ENCODE measurements at regions not wholly inside any gene's neighbourhood (a gene's known extent, or its start where the extent isn't known, plus 50 kb on each side); places are given as distances from the start of the nearest gene placed in this dataset.

DNA sequence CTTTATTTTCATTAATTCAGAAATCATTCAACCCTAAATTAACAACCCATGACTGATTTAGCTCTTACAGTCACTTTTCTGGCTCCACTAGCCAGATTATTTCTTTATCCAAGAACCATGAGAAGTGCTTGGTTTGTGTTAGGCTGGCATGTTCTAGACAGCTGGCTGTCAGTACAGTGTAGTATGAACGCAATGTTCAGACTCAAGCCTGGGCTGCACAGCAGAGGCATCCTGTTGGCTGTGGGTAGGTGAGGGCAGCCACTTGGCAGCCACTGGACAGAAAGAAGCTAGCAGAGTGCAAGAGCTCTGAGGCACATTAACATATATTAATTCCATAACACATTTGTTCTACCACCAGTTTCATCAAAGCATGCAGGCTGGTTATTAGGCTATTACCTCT is 522.9 kb upstream of the FSHR start:
- no peak overlapping the region for H3K9ac ChIP-seq
- DNase-seq, result no peak
- H2AFZ ChIP-seq (ENCODE audit: low read depth), result no peak overlapping the region
- H3K27me3 ChIP-seq (ENCODE audit: insufficient read depth), result no peaks in the 10 kb centered on the region
- no peaks in the 10 kb centered on the region for H3F3A ChIP-seq (replicated peaks; ENCODE audit: insufficient read depth)
- no peaks in the 10 kb centered on the region for H3K9me3 ChIP-seq
- 42% methylated on average over 1 of the region's 1 CpG for WGBS (ENCODE audit: low lambda C conversion rate)
- no peaks in the 10 kb centered on the region for H3K79me2 ChIP-seq (ENCODE audit: insufficient read depth)
- no peaks in the 10 kb centered on the region for H3K36me3 ChIP-seq (replicated peaks in 1 of 2; ENCODE audit: control insufficient read depth in 1 of 2, insufficient read depth in 2 of 2, low read length in 1 of 2)
- TF ChIP-seq FOXJ3 (CRISPR knock-in tag; IDR thresholded peaks at IDR 0.05) (no peak), FOXM1 (IDR thresholded peaks at IDR 0.05; ENCODE audit: low read depth) (no peak), TAF1 (IDR thresholded peaks at IDR 0.05; ENCODE audit: borderline replicate concordance, low read depth, low read length) (no peak), EP300 (IDR thresholded peaks at IDR 0.05; ENCODE audit: borderline replicate concordance in 1 of 2, low read depth in 1 of 2, low read length in 1 of 2) (no peak), FOSL2 (IDR thresholded peaks at IDR 0.05; ENCODE audit: borderline replicate concordance, low read depth) (no peak), SMC3 (IDR thresholded peaks at IDR 0.05; ENCODE audit: low read depth, low read length) (no peak), CTCF (IDR thresholded peaks at IDR 0.05) (no peak), SIN3A (IDR thresholded peaks at IDR 0.05; ENCODE audit: borderline replicate concordance, low read depth, low read length) (no peak), RCOR1 (IDR thresholded peaks at IDR 0.05; ENCODE audit: low read length) (no peak), NFIC (IDR thresholded peaks at IDR 0.05; ENCODE audit: borderline replicate concordance) (no peak), MXI1 (IDR thresholded peaks at IDR 0.05; ENCODE audit: low read depth, low read length) (no peak), GATA2 (CRISPR knock-in tag; IDR thresholded peaks at IDR 0.05) (no peak), REST (IDR thresholded peaks at IDR 0.05; ENCODE audit: low read depth, low read length) (no peak), IRF3 (IDR thresholded peaks at IDR 0.05; ENCODE audit: low read depth, low read length) (no peak), TCF12 (IDR thresholded peaks at IDR 0.05) (no peak), RAD21 (IDR thresholded peaks at IDR 0.05; ENCODE audit: low read length) (no peak), MAX (IDR thresholded peaks at IDR 0.05; ENCODE audit: low read depth) (no peak), YY1 (IDR thresholded peaks at IDR 0.05; ENCODE audit: low read depth) (no peak)
- TF ChIP-seq, protein P1, sequence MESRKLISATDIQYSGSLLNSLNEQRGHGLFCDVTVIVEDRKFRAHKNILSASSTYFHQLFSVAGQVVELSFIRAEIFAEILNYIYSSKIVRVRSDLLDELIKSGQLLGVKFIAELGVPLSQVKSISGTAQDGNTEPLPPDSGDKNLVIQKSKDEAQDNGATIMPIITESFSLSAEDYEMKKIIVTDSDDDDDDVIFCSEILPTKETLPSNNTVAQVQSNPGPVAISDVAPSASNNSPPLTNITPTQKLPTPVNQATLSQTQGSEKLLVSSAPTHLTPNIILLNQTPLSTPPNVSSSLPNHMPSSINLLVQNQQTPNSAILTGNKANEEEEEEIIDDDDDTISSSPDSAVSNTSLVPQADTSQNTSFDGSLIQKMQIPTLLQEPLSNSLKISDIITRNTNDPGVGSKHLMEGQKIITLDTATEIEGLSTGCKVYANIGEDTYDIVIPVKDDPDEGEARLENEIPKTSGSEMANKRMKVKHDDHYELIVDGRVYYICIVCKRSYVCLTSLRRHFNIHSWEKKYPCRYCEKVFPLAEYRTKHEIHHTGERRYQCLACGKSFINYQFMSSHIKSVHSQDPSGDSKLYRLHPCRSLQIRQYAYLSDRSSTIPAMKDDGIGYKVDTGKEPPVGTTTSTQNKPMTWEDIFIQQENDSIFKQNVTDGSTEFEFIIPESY (IDR thresholded peaks at IDR 0.05; ENCODE audit: borderline replicate concordance, low read depth), result no peak
- TF ChIP-seq, protein P2, sequence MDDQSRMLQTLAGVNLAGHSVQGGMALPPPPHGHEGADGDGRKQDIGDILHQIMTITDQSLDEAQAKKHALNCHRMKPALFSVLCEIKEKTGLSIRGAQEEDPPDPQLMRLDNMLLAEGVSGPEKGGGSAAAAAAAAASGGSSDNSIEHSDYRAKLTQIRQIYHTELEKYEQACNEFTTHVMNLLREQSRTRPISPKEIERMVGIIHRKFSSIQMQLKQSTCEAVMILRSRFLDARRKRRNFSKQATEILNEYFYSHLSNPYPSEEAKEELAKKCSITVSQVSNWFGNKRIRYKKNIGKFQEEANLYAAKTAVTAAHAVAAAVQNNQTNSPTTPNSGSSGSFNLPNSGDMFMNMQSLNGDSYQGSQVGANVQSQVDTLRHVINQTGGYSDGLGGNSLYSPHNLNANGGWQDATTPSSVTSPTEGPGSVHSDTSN (IDR thresholded peaks at IDR 0.05), result no peak
- H3K4me3 ChIP-seq (ENCODE audit: low read depth in 2 of 2, low read length in 1 of 2), result no peak overlapping the region
- ChIA-PET POLR2A (no interaction called here), CTCF (interaction anchor here (1.3 to 2.3 kb wide), 4 partner anchors 9 to 814 kb away, joined by 4 to 6 read pairs (median 6); no protein-coding TSS in a partner anchor)
- no peak overlapping the region for H3K27ac ChIP-seq (ENCODE audit: low read depth in 2 of 2, low read length in 1 of 2)
- H4K20me1 ChIP-seq (ENCODE audit: insufficient read depth), result no peaks in the 10 kb centered on the region
- H3K4me1 ChIP-seq (ENCODE audit: control insufficient read depth in 1 of 2, insufficient read depth in 2 of 2, low read depth in 1 of 2, low read length in 1 of 2), result no peaks in the 10 kb centered on the region
- no peak overlapping the region for H3K4me2 ChIP-seq
- H3K9me2 ChIP-seq, result no peaks in the 10 kb centered on the region

Data from SK-N-SH (cell line).